GM19372 (cell line): ENCODE measurements at regions not wholly inside any gene's neighbourhood (a gene's known extent, or its start where the extent isn't known, plus 50 kb on each side); places are given as distances from the start of the nearest gene placed in this dataset.
"Not testable (repeated sequence)": the region's sequence is repeated elsewhere in the genome, so short reads cannot be mapped to it uniquely, and the experiment has no call there.

Experiments used
- ATAC-seq: cut with Tn5 transposase; IDR thresholded peaks from one replicate; pipeline ENCODE4 v1.9.1; 2021; ENCODE audit warnings: mild to moderate bottlenecking, low read depth, moderate library complexity; ENCODE audit not compliant: unreplicated experiment

GRCh38 chr14:71780075-71780474 lies 152.2 kb upstream of the RGS6 start:
- no peak for ATAC-seq

- ATAC-seq = no peak
These were observed 151.4 kb upstream of the RGS6 start for GRCh38 chr14:71780822-71781221.

GRCh38 chr14:71783088-71783487 lies 149.1 kb upstream of the RGS6 start:
- ATAC-seq = no peak

GRCh38 chr14:71783786-71784185 lies 148.4 kb upstream of the RGS6 start:
- ATAC-seq = no peak

DNA sequence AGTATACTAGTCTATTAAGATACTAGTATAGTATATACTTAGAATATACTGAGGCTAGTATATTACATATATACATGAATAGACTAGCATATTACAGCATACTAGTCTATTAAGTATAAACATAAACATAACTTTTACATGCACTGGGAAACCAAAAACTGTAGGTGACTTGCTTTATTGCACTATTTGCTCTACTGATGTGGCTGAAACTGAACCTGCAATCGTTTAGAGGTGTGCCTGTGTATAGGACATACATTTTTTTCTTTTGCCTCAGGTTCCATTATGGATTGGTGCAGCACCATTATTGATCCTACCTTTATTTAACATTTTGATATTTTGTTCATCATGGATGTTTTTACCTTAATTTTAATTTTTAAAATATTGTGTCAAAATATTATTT lies 143.2 kb upstream of the RGS6 start:
- no peak for ATAC-seq

DNA sequence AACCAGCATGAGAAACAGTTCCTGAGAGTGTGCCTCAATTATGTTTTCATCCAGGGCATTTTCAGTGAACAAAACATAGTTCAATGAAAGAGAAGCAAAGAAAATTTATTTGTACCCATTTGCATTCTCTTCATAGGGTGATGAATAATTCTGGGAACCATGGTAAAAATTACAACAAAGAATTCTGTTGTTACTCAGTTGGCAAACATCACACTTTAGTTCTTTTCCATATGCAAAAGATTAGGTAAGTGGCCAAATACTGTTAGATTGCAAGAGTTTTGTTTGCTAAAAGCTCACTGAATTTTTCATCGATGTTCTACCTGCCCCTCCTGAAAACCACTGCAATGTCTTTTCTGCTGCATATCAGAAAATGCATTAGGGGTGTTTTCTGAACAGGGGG lies 132.4 kb upstream of the RGS6 start:
- ATAC-seq = no peak

GRCh38 chr14:71800878-71801277 lies 131.4 kb upstream of the RGS6 start:
- ATAC-seq = no peak

GRCh38 chr14:71803539-71804260 lies 128.5 kb upstream of the RGS6 start:
- no peak for ATAC-seq

- ATAC-seq = no peak
These were observed 127.2 kb upstream of the RGS6 start for GRCh38 chr14:71804992-71805391.

DNA sequence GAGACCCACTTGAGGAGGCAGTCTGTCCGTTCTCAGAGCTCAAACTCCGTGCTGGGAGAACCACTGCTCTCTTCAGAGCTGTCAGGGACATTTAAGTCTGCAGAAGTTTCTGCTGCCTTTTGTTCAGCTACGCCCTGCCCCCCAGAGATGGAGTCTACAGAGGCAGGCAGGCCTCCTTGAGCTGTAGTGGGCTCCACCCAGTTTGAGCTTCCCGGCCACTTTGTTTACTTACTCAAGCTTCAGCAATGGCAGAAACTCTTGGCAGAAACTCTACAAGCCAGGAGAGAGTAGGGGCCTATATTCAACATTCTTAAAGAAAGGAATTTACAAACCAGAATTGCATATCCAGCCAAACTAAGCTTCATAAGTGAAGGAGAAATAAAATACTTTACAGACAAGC lies 125.2 kb upstream of the RGS6 start:
- not testable (repeated sequence) for ATAC-seq

- not testable (repeated sequence) for ATAC-seq
These were observed 121.4 kb upstream of the RGS6 start for GRCh38 chr14:71810800-71811199.

GRCh38 chr14:71812693-71813092 lies 119.5 kb upstream of the RGS6 start:
- ATAC-seq = no peak

DNA sequence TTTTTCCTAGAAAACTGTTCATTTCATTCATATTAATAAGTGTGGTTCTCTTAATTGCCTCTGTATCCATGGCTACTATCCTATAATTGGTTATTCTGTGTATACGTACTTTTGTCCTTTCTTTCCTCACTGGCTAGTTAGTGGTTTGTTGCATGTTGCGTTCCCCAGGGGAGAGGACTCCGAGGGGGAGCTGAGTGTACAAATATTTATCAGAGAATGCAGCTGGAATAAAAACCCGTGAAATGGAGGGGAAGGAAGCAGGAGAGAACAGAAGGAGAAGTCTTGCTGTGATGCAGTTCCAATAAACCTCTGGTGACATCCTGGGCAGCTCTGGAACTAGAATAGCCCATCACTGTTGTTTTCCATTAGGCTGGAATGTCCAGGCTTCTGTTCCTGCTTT lies 117.1 kb upstream of the RGS6 start:
- ATAC-seq = no peak

DNA sequence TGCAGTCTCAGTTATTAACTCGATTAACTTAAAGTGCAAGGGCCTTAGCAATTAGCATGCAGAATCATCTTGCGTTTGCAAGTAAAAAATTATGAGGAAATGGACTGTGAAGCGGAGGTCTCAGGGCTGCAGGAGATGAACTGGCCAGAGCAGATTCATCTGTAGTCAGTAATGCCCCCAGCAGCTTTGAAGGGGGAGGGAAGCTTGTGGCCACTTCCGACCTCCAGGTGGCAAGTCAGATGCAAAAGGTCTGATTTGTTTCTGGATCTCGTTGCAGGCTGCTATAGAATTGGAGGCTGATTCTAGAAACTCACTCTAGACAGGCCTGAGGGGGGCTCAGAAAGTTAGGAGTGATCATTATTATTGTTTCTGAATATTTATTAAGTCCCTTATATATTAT lies 107.4 kb upstream of the RGS6 start:
- no peak for ATAC-seq

- no peak for ATAC-seq
These were observed 98.8 kb upstream of the RGS6 start for GRCh38 chr14:71833476-71833875.

- ATAC-seq = no peak
These were observed 97.7 kb upstream of the RGS6 start for GRCh38 chr14:71834284-71835204.

DNA sequence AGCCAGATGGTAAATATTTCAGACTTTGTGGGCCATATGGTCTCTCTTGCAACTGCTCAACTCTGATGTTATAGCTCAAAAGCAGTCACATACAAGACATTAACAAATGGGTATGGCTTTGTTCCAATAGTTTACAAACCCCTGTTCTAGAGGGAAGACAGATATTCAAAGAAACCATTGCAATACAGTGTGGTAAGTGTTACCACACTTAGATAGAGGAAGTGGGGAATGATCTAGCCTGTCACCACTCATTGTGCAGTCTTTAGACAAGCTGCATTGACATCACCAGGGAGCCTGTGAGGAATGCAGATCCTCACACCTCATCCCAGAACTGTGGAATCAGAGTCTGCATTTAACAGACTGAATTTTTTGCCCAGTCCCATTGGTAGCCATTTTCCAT lies 80.0 kb upstream of the RGS6 start:
- no peak for ATAC-seq

DNA sequence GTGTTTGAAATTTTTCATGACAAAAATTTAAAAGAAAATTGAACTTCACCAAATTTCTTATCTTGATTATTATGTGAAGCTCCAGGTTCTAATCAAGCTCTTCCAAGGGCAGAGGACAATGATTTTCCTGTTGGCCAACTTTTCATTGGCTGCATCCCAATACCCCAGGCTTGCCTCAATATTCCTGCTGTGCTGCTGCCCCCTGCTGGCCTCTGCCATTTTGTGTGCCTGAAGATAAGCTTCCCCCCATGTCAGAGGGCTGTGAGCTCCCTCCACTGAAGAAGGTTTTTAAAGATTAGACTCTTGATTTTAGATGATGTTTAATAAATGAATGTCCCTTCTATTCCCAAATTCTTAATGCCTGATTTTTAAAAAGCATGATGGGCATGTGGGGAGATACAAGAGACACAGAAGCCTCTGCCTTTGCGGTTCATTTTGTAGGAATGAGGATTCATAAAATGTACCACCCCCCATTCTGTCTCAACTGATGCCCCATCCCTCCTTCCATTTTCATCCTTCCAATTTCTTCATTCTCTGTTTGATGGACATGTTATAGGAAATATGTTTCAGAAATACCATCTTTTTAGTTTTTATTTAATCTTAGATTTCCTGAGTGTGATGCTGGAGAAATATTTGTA lies 76.7 kb upstream of the RGS6 start:
- ATAC-seq = no peak

GRCh38 chr14:71856199-71856919 lies 75.9 kb upstream of the RGS6 start:
- ATAC-seq = no peak

- ATAC-seq = no peak
These were observed 69.2 kb upstream of the RGS6 start for GRCh38 chr14:71863049-71863448.

- no peak for ATAC-seq
These were observed 68.5 kb upstream of the RGS6 start for GRCh38 chr14:71863766-71864165.
